ENCODE measurements at regions not wholly inside any gene's neighbourhood (a gene's known extent, or its start where the extent isn't known, plus 50 kb on each side); places are given as distances from the start of the nearest gene placed in this dataset.

DNA sequence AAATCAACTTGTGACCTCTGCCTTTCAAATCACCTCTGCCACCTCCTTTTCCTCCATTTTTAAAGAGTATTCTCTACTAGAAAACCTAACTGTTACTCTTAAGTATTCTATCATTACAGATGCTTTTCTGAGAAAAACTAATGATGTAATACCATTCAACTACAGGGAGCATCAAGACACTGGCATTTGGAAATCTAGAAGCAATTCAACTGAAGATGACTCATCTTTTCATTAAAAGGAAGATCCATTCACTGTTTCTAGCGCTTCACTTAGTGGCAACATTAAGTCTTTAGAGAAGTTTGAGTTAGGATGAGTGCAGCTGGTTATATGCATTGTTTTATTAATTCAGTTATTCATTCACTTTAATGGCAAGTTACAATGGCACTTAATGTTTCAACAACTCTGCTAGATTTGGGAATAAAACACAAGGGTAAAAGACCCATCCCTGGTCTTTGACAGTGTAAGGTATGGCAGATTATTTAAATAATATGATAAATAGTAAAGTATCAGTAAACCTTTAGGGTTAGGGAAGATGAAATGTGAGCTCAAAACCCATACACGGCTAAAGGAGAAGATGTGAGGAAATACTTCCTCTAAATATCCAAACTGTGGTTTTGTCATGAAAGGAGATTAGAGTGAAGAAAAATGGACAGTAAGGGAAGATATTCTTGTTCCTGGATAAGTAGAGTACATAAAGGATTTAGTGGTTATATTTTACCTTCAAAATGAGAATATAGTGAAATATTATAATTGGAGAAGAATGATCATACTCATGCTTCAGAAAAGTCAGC is 61.7 kb downstream of the KCNJ2 start:
- no peaks in the 10 kb centered on the region for H3K27me3 ChIP-seq (ENCODE audit: control insufficient read depth, insufficient read depth)
- no peak overlapping the region for H3K4me3 ChIP-seq (ENCODE audit: low read length)
- H3K27ac ChIP-seq (ENCODE audit: low read length), result no peak overlapping the region
- ATAC-seq (no peak), DNase-seq (no peak)
- no peaks in the 10 kb centered on the region for H3K9me3 ChIP-seq (ENCODE audit: control insufficient read depth, low read length)
- WGBS, result 75% methylated on average over 2 of the region's 2 CpGs
- no peaks in the 10 kb centered on the region for H3K4me1 ChIP-seq (ENCODE audit: control insufficient read depth, insufficient read depth, low read length)
- intact Hi-C loops (cut with DNase I), result no loop called here

DNA sequence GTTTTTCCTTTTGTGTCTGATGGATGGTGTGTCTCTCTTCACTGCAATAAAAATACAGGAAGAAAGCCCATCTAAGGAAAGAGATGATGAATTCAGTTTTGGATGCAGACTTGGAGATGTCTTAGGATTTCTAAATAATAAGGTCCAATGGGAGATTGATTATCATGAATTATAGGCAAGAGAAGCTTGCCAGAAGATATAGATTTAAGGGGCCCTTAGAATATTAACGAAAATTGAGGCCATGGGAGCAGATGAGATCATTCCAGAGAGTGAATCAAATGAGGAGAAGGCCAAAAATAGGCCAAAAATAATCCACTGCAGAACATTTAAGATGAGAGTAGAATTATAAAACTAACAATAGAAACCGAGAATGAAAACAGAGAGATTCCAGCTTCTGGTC is 63.1 kb downstream of the KCNJ2 start:
- Histone ChIP-seq H3K4me3 (ENCODE audit: low read length) (no peak overlapping the region), H3K4me1 (ENCODE audit: control insufficient read depth, insufficient read depth, low read length) (no peaks in the 10 kb centered on the region), H3K9me3 (ENCODE audit: control insufficient read depth, low read length) (no peaks in the 10 kb centered on the region), H3K27me3 (ENCODE audit: control insufficient read depth, insufficient read depth) (no peaks in the 10 kb centered on the region), H3K27ac (ENCODE audit: low read length) (no peak overlapping the region)
- ATAC-seq (no peak), DNase-seq (no peak)
- 76% methylated on average over 2 of the region's 2 CpGs for WGBS
- intact Hi-C loops (cut with DNase I), result no loop called here

DNA sequence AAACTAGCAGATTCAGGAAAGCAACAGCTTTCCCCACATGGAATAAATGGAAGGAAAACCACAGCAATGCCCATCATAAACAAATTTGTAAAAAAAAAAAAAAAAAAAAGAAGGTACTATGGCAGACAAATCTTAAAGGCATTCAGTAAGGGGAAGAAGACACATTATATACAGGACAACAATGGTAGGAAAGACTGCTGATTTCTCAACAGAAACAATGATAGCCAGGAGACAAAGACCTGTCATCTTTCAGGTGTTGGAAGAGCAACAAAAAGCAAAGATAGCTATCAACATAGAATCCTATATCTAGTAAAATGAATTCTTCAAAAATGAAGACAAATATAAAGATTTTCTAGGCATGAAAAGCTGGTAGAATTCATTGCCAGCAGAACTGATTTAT is 65.9 kb downstream of the KCNJ2 start:
- Histone ChIP-seq H3K4me3 (ENCODE audit: low read length) (no peak overlapping the region), H3K27me3 (ENCODE audit: control insufficient read depth, insufficient read depth) (no peaks in the 10 kb centered on the region), H3K9me3 (ENCODE audit: control insufficient read depth, low read length) (no peaks in the 10 kb centered on the region), H3K4me1 (ENCODE audit: control insufficient read depth, insufficient read depth, low read length) (no peaks in the 10 kb centered on the region), H3K27ac (ENCODE audit: low read length) (no peak overlapping the region)
- ATAC-seq (no peak), DNase-seq (no peak)
- intact Hi-C loops (cut with DNase I), result no loop called here

DNA sequence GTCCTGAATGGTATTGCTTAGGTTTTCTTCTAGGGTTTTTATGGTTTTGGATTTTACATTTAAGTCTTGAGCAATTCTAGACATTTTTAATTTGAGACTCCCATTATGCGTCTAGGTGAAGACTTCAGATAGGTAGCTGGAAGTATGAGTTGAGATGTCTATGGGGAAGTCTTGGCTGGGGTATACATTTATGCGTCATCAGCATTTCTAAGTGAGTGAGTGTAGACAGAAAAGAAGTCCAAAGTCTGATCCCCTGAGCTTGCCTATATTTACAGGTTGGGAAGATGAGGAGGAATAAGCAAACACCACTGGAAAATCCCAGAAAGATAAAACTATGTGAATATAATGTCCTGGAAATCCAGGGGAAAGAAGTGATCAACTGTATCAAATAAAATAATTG is 68.9 kb downstream of the KCNJ2 start:
- no peak for ATAC-seq
- no peaks in the 10 kb centered on the region for H3K27me3 ChIP-seq (ENCODE audit: control insufficient read depth, insufficient read depth)
- H3K27ac ChIP-seq (ENCODE audit: low read length), result no peak overlapping the region
- intact Hi-C loops (cut with DNase I), result no loop called here
- no peaks in the 10 kb centered on the region for H3K9me3 ChIP-seq (ENCODE audit: control insufficient read depth, low read length)
- H3K4me3 ChIP-seq (ENCODE audit: low read length), result no peak overlapping the region
- no peaks in the 10 kb centered on the region for H3K4me1 ChIP-seq (ENCODE audit: control insufficient read depth, insufficient read depth, low read length)
- no peak for DNase-seq
- WGBS, result 92% methylated on average over 2 of the region's 2 CpGs

DNA sequence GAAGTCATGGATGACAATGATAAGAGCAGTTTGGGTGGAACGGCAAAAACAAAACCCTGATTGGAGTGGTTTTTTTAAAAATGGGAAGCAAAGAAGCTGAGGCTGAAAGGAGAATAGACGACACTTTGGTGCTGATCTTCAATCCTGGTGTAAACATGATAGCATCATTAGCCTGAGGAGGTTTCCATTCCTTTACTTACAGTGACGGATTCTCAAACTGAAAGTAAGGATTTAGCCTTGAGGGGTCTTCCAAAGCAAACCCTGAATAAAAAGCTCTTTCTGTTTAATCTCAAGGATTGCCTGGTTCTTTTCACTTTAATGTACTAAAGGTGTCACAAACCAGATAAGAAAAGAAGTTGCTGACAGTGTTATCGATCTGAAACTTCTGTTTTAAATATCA is 69.3 kb downstream of the KCNJ2 start:
- no peak for ATAC-seq
- 38% methylated on average over 4 of the region's 4 CpGs for whole genome bisulfite sequencing
- intact Hi-C loops (cut with DNase I), result no loop called here

DNA sequence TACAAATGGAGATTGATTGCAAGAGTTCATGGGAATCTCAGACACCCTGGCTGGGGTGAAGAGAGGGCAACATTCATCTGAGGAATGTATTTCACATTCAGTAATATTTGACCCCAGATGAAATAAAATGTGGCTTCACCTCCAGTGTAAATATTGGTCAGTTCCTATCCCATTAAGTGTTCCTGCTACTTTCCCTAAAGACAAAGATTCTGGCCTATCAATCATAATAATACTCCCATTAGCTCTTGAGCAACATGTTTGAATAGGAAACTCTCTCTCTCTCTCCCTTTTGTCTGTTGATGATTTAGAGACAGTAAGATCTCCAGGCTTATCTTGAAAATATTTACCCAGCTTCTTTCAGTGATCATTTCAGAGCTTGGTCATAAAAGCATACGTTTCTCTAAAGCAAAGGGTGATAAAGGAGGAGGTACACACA is 70.1 kb downstream of the KCNJ2 start:
- H3K9me3 ChIP-seq (ENCODE audit: control insufficient read depth, low read length), result no peaks in the 10 kb centered on the region
- no peak overlapping the region for H3K27ac ChIP-seq (ENCODE audit: low read length)
- intact Hi-C loops (cut with DNase I), result no loop called here
- no peaks in the 10 kb centered on the region for H3K27me3 ChIP-seq (ENCODE audit: control insufficient read depth, insufficient read depth)
- 14% methylated on average over 1 of the region's 1 CpG for WGBS
- ATAC-seq, result no peak
- no peaks in the 10 kb centered on the region for H3K4me1 ChIP-seq (ENCODE audit: control insufficient read depth, insufficient read depth, low read length)
- no peak for DNase-seq
- no peak overlapping the region for H3K4me3 ChIP-seq (ENCODE audit: low read length)

More for the DNA sequence above, 69.3 kb downstream of the KCNJ2 start:
- H3K9me3 ChIP-seq (ENCODE audit: control insufficient read depth, low read length), result no peaks in the 10 kb centered on the region
- H3K4me3 ChIP-seq (ENCODE audit: low read length), result no peak overlapping the region
- no peaks in the 10 kb centered on the region for H3K27me3 ChIP-seq (ENCODE audit: control insufficient read depth, insufficient read depth)
- no peak overlapping the region for H3K27ac ChIP-seq (ENCODE audit: low read length)
- no peaks in the 10 kb centered on the region for H3K4me1 ChIP-seq (ENCODE audit: control insufficient read depth, insufficient read depth, low read length)
- DNase-seq, result no peak

DNA sequence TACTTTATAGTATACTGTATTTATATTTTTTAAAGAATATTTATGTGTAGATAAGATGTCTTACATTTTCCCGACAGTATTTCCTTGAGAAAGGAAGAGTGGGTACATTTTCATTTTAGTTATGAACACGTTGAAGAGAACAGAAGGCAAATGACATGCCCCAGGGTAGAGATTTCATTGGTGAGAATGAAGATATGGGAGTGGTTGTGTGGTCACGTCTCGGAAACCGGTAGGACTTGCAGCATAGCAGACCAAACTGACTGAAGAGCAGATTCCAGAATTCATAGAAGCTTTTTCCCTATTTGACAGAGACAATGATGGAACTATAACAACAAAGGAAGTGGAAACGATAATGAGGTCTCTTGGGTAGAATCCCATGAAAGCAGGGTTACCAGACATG is 71.7 kb downstream of the KCNJ2 start:
- no peak for DNase-seq
- Histone ChIP-seq H3K27ac (ENCODE audit: low read length) (no peak overlapping the region), H3K4me3 (ENCODE audit: low read length) (no peak overlapping the region), H3K9me3 (ENCODE audit: control insufficient read depth, low read length) (no peaks in the 10 kb centered on the region), H3K4me1 (ENCODE audit: control insufficient read depth, insufficient read depth, low read length) (no peaks in the 10 kb centered on the region), H3K27me3 (ENCODE audit: control insufficient read depth, insufficient read depth) (no peaks in the 10 kb centered on the region)
- intact Hi-C loops (cut with DNase I), result no loop called here
- 81% methylated on average over 6 of the region's 6 CpGs for WGBS
- no peak for ATAC-seq

DNA sequence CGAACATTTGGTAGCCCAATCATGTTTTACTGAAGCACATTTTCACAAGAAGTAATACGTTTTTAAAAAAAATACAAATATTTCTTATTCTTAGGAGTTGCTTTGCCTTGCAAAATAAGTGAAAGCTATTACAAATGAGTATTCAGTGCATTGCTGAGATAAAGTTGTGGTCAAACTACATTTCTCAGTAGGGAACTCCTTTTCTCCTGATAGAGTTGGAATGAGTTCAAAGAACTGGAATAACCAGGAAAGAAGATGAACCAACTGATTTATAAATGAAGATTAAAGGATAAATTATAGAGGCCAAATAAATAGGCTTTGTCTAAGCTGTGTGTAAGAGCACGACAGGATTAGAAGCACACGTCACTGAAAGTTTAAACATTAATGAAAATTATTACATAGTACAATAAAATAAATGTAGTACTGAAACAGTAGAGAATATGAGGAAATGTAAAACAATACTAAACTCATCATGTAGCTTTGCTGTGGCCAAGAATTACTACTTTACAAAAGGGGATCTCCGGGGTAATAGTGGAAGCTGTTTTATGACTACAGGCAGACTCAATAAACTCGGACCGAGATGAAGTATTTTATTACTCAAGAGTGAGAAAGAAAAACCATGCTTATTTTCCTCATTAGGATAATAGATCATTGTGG is 73.6 kb downstream of the KCNJ2 start:
- no peak for DNase-seq
- Histone ChIP-seq H3K9me3 (ENCODE audit: control insufficient read depth, low read length) (no peaks in the 10 kb centered on the region), H3K4me1 (ENCODE audit: control insufficient read depth, insufficient read depth, low read length) (no peaks in the 10 kb centered on the region), H3K4me3 (ENCODE audit: low read length) (no peak overlapping the region), H3K27me3 (ENCODE audit: control insufficient read depth, insufficient read depth) (no peaks in the 10 kb centered on the region), H3K27ac (ENCODE audit: low read length) (no peak overlapping the region)
- ATAC-seq, result no peak
- 67% methylated on average over 7 of the region's 7 CpGs for WGBS
- intact Hi-C loops (cut with DNase I), result no loop called here

DNA sequence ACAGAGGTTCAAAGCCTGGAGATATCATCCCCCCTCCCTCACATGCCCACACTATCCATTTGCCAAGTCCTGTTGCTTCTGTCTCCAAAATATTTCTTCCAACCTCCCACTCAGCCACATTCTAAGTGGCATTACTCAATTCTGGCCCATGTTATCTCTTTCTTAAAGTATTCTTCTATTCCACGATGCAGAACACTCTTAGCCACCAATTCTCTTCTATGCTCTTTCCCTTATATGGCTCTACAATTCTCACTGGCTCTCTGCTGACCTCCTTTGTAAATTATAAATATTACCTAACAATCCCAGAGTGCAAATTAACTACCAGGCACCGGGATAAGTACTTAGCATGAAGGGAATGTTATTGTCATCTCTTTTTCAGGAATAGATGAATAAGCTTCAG is 82.4 kb downstream of the KCNJ2 start:
- intact Hi-C loops (cut with DNase I), result no loop called here
- Histone ChIP-seq H3K27ac (ENCODE audit: low read length) (no peak overlapping the region), H3K9me3 (ENCODE audit: control insufficient read depth, low read length) (no peaks in the 10 kb centered on the region), H3K4me1 (ENCODE audit: control insufficient read depth, insufficient read depth, low read length) (no peaks in the 10 kb centered on the region), H3K4me3 (ENCODE audit: low read length) (no peak overlapping the region), H3K27me3 (ENCODE audit: control insufficient read depth, insufficient read depth) (no peaks in the 10 kb centered on the region)
- DNase-seq (no peak), ATAC-seq (no peak)
- 59% methylated on average over 2 of the region's 2 CpGs for WGBS

DNA sequence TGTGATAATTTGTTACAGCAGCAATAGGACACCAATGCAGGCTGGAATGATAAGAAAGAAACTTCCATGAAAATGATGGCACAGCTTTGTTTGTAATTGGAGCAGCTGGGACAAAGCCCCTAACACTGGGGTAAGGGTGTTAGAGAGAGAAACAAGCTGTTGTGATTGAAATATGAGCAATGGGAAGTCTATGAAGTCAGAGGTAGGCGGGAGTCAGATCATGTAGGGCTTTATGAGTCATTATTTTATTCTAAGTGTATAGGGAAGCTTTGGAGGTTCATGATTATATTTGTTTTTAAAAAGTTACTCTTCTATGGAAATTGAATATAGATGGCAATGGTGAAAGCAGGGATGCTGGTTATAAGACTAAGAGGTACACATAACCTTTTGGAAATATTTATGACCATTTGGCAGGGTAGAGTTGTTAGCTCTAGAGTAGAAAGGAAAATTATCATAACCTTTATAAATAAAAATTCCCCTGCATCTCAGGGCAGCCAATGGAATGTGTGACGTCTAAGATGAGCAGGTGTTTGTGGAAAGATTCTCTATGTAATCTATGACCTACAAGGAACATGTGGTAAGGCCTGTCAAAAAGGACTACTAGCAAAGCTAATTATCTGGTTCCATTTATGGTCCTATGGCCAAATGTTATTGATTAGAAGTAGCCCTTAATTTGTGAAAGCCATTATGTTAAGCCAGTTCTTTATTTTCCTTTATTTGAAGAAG is 85.6 kb downstream of the KCNJ2 start:
- WGBS, result 74% methylated on average over 2 of the region's 2 CpGs
- ATAC-seq (no peak), DNase-seq (no peak)
- Histone ChIP-seq H3K4me1 (ENCODE audit: control insufficient read depth, insufficient read depth, low read length) (no peaks in the 10 kb centered on the region), H3K4me3 (ENCODE audit: low read length) (no peak overlapping the region), H3K27me3 (ENCODE audit: control insufficient read depth, insufficient read depth) (no peaks in the 10 kb centered on the region), H3K9me3 (ENCODE audit: control insufficient read depth, low read length) (no peaks in the 10 kb centered on the region), H3K27ac (ENCODE audit: low read length) (no peak overlapping the region)
- intact Hi-C loops (cut with DNase I), result no loop called here

DNA sequence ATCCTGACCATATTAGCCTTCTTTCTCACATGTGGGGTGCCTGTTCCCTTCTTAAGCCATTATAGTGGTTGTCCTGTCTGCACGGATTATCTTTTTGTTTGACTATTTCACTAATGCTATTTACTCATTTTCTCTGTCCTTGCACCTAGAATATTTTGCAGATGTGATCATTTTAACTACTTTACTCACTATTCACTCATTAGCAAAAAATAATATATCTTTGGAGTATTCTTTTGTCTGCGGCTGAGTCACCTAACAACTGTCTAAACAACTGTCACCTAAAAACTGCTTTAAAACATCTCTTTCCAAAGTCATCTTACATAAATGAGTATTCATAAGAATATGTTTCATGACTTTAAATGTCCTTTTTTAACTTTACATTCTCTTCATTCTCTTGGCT is 87.4 kb downstream of the KCNJ2 start:
- no peak for ATAC-seq
- no peaks in the 10 kb centered on the region for H3K9me3 ChIP-seq (ENCODE audit: control insufficient read depth, low read length)
- no peak overlapping the region for H3K27ac ChIP-seq (ENCODE audit: low read length)
- DNase-seq, result no peak
- intact Hi-C loops (cut with DNase I), result no loop called here
- WGBS, result 92% methylated on average over 2 of the region's 2 CpGs
- H3K27me3 ChIP-seq (ENCODE audit: control insufficient read depth, insufficient read depth), result no peaks in the 10 kb centered on the region
- H3K4me1 ChIP-seq (ENCODE audit: control insufficient read depth, insufficient read depth, low read length), result no peaks in the 10 kb centered on the region
- no peak overlapping the region for H3K4me3 ChIP-seq (ENCODE audit: low read length)
